HL-60 (cell line): ENCODE measurements at regions not wholly inside any gene's neighbourhood (a gene's known extent, or its start where the extent isn't known, plus 50 kb on each side); places are given as distances from the start of the nearest gene placed in this dataset.

Source experiments
- CTCF ChIP-seq: IDR thresholded peaks from one replicate; pipeline ENCODE4 v1.5.1; 2011; ENCODE audit warnings: low read length, control low read depth, inconsistent platforms; ENCODE audit not compliant: insufficient read depth
- POLR2AphosphoS5 ChIP-seq: IDR thresholded peaks from 2 replicates; pipeline ENCODE4 v1.6.1; 2012; ENCODE audit warnings: low read depth
- REST ChIP-seq: IDR thresholded peaks from 2 replicates; pipeline ENCODE4 v1.6.1; 2012; ENCODE audit warnings: low read depth; ENCODE audit not compliant: insufficient replicate concordance

- TF ChIP-seq CTCF: no peak
- TF ChIP-seq POLR2AphosphoS5: no peak
- no peak for TF ChIP-seq REST
Observed at GRCh38 chrY:12576278-12576677, 124.8 kb upstream of the USP9Y start.
